DMS153 treated with DMSO at 0.1 percent for 48 hours (cell line): ENCODE measurements at regions not wholly inside any gene's neighbourhood (a gene's known extent, or its start where the extent isn't known, plus 50 kb on each side); places are given as distances from the start of the nearest gene placed in this dataset.

ENCODE experiments used
- DNase-seq: peaks from one replicate; lab custom pipeline; 2025; ENCODE audit not compliant: unreplicated experiment; lab: John Stamatoyannopoulos, UW

DNA sequence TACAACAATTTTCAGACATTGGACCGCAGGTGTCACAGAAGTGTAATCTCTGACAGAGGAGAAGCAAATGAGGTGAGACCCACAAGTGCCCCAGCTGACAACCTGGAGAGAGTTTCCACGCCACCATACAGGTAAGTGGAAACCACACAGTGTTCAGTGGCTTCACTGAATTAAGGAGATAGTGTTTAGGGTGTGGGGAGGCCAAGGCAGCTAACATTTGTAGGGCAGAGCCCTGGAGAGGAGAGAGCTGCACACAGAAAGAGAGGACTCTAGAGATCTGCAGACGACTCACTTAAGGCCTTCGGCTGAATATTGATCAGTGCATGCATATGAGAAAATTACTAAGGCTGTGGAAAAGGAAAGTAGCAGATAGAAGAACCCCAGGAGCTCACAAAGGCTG is 228.9 kb upstream of the TNRC6C start:
- DNase-seq: no peak

DNA sequence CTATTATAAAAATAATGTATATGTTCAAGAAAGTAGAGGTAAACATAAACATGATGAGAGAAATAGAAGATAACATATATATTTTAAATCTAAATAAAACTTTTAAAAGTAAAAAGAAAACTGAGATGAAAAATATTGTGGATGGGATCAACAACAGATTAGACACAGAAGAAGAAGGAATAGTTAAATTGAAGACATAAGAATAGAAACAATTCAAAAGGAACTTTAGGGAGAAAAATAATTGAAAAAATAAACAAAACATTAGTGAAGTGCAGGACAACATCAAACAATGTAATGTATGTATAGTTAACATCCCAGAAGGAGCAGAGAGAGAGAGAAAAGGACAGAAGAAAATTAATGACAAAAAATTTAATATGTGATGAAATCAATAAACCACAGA is 228.1 kb upstream of the TNRC6C start:
- no peak for DNase-seq

DNA sequence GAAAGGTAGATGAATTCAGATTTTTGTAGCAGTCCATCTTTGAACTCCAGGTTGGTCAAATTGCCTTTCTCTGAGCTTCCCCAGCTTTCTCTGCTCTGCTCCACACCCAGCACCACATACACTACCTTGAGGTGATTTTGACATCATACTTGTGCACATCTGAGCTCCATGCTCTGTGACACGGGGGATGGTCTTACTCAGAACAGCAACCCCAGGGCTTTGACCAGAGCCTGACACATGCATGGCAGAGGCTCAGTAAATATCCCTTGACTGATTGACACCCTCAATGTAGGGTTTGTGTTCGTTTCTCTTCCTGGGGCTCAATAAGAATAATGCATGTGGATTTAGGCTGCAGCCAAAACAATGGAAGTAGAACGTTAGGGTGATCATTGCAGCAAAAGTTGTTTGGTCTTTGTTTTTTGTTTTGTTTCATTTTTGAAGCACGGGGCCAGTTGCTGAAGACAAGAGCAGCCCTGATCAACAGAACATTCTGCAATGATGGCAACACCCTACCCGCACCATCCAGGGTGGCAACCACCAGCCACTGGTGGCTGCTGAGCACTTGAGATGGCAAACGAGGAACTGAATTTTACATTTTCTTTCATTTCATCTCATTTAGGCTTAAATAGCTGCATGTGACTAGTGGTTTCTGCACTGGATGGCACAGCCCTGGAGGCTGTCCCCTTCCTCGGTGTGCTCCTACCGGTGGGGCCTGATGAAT is 224.8 kb upstream of the TNRC6C start:
- DNase-seq: no peak

DNA sequence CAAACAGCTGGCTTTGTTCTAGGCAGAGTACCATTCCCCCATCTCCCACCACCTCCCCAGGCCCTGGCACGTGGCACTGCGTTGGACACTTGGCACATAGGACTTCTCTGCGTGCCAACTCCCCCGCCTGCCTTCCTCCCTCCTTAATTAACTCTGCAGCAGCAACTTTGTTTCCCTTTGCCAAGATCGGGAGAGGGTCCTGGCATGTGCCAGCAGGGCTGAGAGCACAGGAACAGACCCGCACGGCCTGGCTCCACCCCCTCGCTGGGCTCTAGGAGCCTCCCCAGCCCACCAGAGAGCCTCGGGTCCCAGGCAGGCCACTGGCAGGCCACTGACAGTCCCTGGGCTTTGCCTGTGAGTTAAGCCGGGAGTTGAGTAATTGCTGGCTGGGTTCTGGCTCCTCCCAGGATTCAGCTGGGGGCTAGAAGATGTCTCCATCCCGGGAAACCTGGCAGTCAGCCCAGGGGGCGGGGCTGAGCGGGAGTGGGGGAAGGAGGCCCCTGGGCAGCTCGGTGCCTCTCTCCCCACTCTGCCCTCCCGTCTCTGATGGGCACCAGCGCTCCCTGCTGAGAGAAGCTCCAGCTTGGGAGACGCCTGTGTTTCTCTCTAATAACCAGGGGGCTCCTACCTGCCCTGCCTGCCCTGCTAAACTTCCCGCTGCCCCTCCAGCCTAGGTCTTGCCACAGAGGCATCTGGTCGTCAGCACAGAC is 224.0 kb upstream of the TNRC6C start:
- peak; percentile 64 for DNase-seq

DNA sequence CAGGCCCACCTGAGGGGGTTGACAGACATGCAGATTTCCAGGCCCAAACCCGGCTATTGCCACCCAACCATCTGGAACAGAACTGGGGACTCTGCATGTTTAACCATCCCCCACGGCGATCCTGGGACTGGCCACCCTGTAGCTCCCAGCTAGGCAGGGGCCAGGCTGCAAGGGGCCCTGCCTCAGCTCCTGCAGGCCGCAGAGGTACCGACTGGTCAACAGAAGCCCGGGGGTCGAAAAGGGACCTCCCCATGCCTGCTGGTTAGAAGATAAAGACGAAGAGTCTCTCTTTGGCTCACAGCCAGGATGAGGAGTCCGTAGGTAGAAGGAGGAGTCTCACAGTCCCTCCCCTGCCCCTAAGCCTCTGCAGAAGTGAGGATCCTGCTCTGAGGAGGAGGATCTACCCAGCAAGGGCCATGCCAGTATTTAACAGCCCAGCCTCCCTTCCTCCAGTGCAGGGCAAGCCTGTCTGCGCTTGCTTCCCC is 223.4 kb upstream of the TNRC6C start:
- DNase-seq: peak; percentile 74

DNA sequence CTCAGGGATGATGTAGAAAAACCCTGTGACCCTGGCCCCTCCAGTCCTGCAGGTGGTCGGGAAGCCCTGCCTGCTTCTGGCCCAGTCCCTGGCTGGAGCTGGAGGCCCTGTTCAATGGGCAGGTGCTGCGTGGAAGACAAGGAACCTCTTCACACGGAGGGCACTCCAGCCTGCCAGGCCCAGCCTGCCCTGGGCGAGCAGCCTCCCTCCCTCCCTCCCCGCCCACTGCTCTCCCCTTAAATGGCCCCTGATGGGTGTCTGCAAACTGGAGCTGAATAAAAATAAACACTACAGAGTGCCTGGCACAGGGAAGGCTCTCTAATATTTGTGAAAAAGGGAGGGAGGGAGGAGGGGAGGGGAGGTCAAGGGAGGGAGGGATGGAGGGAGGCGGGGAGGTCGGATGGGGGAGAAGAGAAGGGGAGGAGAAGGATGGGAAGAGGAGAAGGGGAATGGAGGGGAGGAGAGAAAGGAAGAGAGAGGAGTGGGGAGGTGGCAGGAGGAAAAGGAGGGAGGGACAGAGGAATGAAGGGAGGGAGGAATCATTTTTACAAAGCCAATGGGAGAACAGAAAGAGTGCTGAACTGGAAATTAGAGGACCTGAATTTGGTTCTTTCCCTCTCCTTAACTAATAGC is 222.8 kb upstream of the TNRC6C start:
- DNase-seq: peak; percentile 77

DNA sequence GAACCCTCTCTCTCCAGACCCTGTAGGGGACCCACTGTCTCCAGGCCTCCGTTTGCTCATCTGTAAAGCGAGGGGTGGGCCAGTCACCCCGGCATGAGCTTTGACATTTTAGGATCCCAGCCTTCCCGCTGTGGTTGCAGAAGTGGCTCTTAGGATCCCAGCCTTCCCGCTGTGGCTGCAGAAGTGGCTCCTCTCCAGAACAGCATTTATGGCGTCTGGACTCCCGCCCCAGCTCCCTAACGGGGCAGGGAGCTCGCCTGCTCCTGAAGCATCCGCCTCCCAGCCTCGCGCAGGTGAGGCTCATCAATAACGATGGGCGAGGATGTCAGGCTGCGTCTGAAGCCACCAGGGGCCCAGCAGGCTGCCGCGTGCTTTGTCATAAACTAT is 222.3 kb upstream of the TNRC6C start:
- DNase-seq: peak; percentile 67

DNA sequence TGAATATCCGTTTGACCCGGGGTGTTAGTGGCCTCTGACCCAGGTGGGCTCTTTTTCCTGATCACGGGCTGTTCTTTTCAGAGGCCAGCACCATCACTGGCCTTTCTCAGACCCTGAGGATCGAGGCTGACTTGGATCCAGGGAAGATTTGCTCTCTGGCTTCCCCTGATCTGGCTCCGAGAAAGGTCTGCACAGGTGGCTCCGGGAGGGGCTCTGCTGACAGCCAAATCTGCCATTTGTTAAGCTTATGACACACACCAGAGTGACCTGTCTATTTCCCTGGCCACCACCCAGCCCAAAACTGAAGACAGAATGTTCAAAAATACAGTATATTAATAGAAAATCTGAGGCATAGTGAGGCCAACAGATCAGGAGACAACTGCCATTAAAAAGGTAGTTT is 221.8 kb upstream of the TNRC6C start:
- no peak for DNase-seq

DNA sequence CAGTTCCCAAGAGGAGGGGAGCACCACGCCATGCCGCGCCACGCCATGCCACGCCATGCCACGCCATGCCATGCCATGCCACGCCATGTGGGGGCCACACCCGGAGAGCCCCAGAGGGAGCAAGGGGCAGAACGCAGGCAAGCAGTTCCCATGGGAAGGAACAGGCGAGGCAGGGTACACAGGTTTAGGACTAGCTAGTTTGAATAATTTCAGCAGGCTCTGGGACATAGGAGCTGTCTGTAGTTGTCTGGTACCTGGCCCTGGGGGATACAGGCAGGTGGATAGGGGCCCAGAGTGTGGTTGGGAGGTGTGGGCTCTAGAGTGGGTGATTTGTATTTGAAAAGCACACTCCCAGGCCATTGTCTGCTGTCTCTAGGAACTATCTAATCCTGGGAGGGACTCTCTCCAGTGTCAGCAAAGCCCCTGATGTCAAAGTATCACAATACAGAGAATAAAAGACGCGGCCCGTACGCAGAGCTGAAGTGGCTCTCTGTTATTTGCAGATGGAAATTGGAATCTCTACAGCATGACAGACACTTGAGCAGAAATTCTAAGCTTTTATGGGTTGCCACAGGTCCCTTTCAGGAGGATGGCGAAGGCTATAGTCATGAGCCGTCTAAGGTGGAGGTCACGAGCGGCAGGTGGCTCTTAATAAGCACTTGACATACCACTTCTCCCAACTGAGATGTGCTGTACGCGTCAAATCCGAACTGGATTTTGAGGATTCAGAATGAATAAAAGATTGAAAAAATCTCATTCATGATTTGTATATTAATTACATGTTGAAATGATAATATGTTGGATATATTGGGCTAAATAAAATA is 220.8 kb upstream of the TNRC6C start:
- peak; percentile 95 for DNase-seq

DNA sequence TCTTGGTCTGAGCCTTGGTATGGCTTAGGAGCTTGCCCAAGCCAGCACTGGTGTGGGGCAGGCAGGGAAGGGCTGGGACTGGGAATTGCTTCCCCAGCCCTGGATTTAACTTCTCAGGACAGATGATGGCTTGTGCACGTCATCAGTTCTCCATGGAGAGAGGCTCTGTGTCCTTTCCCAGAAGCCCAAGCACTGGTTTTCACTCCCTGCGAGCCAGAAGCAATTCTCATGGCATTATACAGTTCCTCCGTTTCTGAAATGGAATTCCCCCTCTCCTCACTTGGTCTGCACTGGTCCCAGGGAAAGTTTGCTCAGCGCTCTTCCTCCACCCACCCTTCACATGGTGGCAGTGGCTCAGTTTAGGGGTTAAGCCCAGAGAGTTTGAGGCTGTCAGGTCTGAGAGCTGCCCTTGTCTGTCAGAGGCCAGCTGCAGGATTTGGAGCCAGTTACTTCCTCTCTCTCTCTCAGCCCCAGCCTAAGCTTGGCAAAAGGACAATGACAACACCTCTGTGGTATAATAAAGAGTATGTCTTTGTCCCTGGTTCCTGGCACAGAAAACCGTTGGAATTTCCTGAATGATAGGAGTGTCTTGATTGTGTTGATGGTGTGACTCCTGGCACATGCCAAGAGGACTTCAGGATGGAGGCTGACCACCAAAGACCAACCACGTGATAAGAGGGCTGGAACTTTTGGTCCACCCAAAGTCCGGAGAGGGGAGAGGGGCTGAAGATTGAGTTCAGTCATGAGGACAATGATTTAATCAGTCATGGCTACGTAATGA is 219.6 kb upstream of the TNRC6C start:
- DNase-seq: peak; percentile 33

DNA sequence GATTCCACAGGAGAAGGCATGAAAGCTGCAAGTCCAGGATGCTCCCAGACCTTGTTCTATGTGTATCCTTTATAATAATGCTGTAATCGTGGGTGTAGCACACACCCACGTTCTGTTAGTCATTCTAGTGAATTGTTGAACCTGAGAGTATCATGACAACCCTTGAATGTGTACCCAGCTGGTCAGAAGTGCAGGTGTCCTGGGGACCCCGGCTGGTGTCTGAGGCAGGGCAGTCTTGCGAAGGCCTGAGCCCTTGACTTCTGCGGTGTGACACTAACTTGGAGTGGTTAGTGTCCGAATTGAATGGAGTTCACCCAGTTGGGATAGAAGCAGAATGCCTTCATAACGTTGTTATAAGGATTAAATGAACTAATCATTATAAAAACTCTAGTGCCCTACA is 218.0 kb upstream of the TNRC6C start:
- no peak for DNase-seq

DNA sequence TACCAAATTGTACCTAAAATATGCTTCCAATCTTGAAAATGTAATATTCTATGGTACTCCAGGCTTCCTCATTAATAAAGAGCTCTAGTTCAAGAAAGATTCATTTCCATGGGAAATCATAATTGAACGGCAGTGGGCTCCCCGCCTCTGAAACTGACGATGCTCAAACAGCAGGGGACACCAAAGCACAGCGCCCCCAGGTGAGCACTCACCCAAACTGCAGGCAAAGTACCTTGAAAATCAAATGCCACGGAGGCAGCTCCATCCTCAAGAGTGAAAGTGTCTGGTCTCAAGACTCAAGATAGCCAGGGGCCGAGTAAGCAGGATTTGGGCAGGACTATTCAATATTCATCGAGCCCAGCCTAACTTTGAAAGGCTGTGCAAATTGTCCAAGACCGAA is 217.4 kb upstream of the TNRC6C start:
- no peak for DNase-seq

DNA sequence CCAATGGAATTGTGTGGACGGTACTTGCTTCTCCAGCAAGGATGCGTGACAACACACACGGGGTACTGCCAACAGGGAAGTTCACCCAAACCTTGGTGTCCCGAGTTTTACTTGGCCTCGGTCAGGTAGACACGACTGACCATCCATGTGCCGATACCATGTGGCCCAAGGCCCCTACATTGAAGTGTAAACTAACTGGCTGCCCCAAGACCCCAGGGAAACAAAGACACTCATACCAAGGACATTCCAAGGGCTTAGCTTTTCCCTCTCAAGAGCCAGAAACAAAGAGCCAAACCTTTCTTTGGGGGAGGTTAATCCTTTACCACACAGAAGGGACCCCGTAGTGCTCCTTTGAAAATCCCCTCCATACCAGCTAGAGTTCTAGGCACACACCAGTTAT is 215.9 kb upstream of the TNRC6C start:
- no peak for DNase-seq

DNA sequence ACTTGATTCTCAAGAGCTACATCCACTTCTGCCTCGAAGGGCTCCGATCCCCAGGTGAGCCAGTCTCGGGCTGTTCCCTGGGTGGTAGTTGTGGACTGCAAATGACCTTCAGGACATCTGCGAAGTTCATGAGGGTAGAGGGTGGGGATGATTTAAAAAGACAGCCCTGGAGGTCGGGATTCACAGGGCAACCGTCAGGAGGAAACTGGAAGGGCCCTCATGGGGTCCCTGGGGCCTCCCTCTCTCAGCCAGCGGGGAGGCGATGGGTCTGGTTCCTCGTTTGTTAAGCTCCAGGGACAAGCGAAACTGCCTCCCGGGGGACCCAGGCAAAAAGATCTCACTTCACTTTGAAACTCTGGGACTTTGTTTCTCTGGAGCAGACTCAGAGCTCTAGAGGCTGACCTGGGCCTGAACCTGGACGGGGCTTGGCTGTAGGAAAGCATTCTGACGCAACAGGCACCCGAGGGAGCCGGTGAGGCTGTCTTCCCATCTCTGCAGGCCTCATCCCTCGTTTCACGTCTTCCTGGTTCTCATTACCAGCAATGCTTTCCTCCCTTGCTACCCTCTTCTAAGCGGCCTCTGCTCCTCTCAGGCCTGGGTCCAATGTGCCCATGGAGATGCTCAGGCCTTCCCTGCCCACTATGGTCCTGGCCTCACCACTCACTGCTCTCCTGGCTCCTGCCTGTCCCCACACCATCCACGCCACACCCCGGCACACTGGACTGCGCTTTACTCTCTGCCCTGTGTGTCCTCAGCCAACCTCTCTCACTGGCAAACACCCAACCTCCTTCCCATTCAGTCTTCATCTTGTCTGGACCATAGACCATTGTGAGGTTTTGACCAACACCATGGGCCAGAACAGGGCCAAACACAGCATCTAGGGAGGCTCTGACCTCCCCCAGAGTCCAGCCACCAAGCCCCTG is 214.2 kb upstream of the TNRC6C start:
- no peak for DNase-seq

DNA sequence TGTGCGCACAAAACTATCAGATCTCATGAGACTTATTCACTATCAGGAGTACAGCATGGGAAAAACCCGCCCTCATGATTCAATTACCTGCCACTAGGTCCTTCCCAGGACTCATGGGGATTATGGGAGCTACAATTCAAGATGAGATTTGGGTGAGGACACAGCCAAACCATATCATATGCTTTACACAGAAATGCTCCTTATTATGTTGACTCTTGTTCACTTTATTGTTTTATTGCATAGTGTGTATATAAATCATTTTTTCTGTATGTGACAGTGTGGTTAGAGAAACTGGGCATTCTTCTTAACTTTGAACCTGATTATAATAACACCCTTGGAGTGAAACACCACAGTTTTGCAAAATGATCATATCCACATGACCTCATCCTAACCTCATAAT is 212.8 kb upstream of the TNRC6C start:
- DNase-seq: no peak

DNA sequence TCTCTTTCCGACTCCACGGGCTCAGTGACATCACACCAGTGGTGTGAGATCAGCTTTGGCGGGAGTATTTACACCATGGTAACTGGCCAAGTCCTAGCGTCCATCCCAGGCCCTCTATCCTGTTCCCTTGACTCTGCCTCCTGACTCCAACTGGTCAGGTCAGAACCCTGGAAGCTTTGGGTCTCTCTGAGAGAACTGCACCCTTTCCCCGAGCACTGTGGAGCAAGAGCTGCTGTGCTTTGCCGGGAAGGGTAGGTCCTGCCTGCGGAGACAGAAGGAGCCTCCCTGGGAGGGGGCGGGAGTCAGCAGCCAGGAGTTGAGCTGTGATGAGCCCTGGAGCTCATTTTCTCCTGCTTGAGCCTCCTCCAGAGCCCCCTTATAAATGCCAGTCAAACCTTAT is 212.1 kb upstream of the TNRC6C start:
- DNase-seq: no peak

DNA sequence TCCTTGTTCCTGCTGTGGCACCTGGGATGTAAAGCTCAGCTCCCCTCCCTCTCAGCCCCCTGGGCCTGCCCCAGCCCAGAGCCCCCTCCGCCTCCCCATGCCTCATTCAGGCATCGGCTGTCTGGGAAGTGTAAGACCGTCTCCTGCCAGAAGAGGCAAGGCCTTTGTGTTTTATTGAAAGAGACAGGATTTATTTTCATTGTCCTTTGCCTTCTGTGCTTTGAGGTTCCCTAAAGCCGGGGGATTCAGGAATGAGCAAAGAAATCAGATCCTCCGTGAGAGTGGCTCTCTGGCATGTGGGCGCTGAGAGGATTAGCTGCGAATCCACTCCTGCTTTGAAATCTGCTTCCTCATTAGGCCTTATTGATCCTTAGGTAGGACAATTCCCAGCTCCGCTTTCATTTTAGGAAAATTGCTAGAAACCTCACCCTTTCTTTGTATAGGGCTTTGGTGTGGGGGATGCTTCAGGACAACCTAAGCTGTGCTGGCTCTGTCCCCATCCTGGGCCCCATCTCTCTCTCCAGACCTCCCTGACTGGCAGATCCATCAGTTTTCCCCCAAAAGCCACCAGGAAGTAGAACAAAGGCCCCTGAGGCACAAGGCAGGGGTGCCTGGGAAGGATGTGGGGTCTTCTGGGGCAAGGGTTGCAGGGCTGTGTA is 211.5 kb upstream of the TNRC6C start:
- DNase-seq: no peak

DNA sequence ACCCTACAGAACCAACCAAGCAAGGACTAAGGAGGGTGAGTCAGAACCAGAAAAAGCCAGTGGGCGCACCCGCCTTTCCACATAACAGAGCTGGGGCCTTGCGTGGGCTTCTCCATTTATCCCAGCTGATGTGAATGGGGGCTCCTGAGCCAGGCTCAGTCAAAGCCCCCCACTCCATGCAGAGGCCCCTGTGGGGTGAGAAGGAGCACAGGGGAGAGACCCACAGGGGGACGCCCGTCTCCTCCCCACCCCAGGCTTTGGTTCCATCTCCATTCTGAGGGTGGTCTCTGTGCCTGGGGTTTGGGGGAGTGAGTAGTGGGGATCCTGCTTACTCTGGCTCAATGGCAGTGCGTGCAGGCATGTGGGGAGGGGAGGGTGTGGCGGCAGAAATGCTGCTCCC is 210.1 kb upstream of the TNRC6C start:
- DNase-seq: no peak

DNA sequence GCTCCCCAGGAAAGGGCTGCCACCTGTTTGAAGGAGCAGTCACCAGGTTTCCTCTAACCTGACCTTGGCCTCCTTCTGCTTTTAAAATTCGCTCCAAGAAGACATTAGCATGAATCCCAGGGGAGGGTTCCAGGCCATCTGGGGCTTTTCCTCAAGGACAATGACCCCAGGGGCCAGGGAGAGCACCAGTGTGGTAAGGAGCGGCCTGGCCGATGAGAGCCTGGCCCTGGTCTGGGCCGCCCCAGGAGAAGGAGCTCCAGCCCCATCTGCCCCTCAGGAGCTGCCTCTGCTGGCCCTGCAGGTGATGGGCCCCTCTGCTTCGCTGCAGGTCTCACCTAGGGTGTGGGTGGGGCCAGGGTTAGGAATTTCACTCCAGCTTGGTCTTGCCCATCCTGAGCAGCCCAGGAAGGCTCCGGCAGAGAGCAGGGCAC is 209.2 kb upstream of the TNRC6C start:
- no peak for DNase-seq
